ENCODE measurements at regions not wholly inside any gene's neighbourhood (a gene's known extent, or its start where the extent isn't known, plus 50 kb on each side); places are given as distances from the start of the nearest gene placed in this dataset.

- Histone ChIP-seq H2AFZ (no peak overlapping the region), H3K27ac (no peak overlapping the region), H3K9me2 (replicated peaks; ENCODE audit: insufficient read depth) (no peaks in the 10 kb centered on the region), H3K79me2 (no peaks in the 10 kb centered on the region), H3K4me1 (ENCODE audit: insufficient read depth) (no peaks in the 10 kb centered on the region), H4K20me1 (ENCODE audit: insufficient read depth, poor library complexity, severe bottlenecking) (no peaks in the 10 kb centered on the region), H3K4me2 (no peak overlapping the region), H3K4me3 (no peak overlapping the region), H3K9me3 (ENCODE audit: low read depth) (no peaks in the 10 kb centered on the region), H3K36me3 (replicated peaks; ENCODE audit: insufficient read depth, low read depth) (no peaks in the 10 kb centered on the region), H3K27me3 (no peaks in the 10 kb centered on the region)
- TF ChIP-seq EZH2phosphoT487 (IDR thresholded peaks at IDR 0.05; ENCODE audit: low read depth, severe bottlenecking, unreplicated experiment) (no peak), EZH2 (IDR thresholded peaks at IDR 0.05; ENCODE audit: borderline replicate concordance) (no peak), CTCF (IDR thresholded peaks at IDR 0.05; ENCODE audit: poor library complexity) (no peak)
- DNase-seq (ENCODE audit: low spot score): no peak
- WGBS (ENCODE audit: low lambda C conversion rate, missing lambda C conversion rate): 60% methylated on average over 3 of the region's 3 CpGs
Measured at GRCh38 chr1:65491472-65491871, 71.0 kb downstream of the LEPR start.

DNA sequence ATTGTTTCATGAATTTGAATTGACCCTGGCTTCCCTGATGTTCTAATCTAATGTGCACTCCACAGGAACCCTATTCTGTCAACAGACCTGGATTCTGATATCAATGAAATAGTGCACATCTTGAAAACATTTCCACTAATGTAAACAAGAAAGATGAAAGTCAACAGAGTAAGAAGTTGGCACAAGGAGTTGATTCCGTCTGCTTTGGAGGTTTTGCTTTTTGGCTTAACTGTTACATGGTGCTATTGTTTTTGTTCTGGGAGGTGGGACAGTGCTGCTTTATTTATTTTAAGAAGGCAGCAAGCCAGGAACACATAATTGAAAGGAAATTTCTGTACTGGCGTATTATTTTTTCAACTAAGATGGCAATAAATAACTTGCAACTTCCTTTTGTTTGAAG, 73.3 kb downstream of the LEPR start:
- Histone ChIP-seq H3K4me1 (ENCODE audit: insufficient read depth) (peaks cover 7% of the 10 kb centered on the region), H3K36me3 (replicated peaks; ENCODE audit: insufficient read depth, low read depth) (no peaks in the 10 kb centered on the region), H3K9me3 (ENCODE audit: low read depth) (no peaks in the 10 kb centered on the region), H3K79me2 (no peaks in the 10 kb centered on the region), H4K20me1 (ENCODE audit: insufficient read depth, poor library complexity, severe bottlenecking) (no peaks in the 10 kb centered on the region), H3K9me2 (replicated peaks; ENCODE audit: insufficient read depth) (no peaks in the 10 kb centered on the region), H3K4me3 (no peak overlapping the region), H3K27ac (no peak overlapping the region), H3K27me3 (no peaks in the 10 kb centered on the region), H2AFZ (no peak overlapping the region), H3K4me2 (no peak overlapping the region)
- no peak for TF ChIP-seq EZH2phosphoT487 (IDR thresholded peaks at IDR 0.05; ENCODE audit: low read depth, severe bottlenecking, unreplicated experiment)
- no peak for DNase-seq (ENCODE audit: low spot score)
- 45% methylated on average over 2 of the region's 2 CpGs for WGBS (ENCODE audit: low lambda C conversion rate, missing lambda C conversion rate)

DNA sequence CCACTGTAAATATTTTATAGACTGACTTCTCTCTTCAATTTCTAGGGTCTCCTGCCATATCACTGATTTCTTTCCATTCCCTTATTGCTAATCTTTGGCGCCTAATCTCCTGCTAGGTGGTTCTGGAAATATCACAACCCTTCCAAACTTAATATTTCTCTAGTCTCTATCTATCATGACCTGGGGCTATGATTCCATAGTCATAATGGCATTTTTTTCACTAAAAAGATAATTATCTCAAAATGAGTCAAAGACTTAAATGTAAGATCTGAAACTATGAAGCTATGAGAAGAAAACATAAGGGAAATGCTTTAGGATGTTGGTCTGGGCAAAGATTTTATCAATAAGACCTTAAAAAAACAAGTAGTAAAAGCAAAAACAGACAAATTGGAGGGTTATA, 74.2 kb downstream of the LEPR start:
- Histone ChIP-seq H3K4me1 (ENCODE audit: insufficient read depth) (peaks cover 7% of the 10 kb centered on the region), H4K20me1 (ENCODE audit: insufficient read depth, poor library complexity, severe bottlenecking) (no peaks in the 10 kb centered on the region), H3K9me3 (ENCODE audit: low read depth) (no peaks in the 10 kb centered on the region), H3K79me2 (no peaks in the 10 kb centered on the region), H2AFZ (no peak overlapping the region), H3K4me3 (no peak overlapping the region), H3K27me3 (no peaks in the 10 kb centered on the region), H3K27ac (no peak overlapping the region), H3K36me3 (replicated peaks; ENCODE audit: insufficient read depth, low read depth) (no peaks in the 10 kb centered on the region), H3K9me2 (replicated peaks; ENCODE audit: insufficient read depth) (no peaks in the 10 kb centered on the region), H3K4me2 (no peak overlapping the region)
- TF ChIP-seq EZH2phosphoT487 (IDR thresholded peaks at IDR 0.05; ENCODE audit: low read depth, severe bottlenecking, unreplicated experiment) (no peak), CTCF (IDR thresholded peaks at IDR 0.05; ENCODE audit: poor library complexity) (no peak), EZH2 (IDR thresholded peaks at IDR 0.05; ENCODE audit: borderline replicate concordance) (no peak)
- 95% methylated on average over 1 of the region's 1 CpG for WGBS (ENCODE audit: low lambda C conversion rate, missing lambda C conversion rate)
- no peak for DNase-seq (ENCODE audit: low spot score)

GRCh38 chr1:65495137-65495536, 74.7 kb downstream of the LEPR start:
- no peaks in the 10 kb centered on the region for H4K20me1 ChIP-seq (ENCODE audit: insufficient read depth, poor library complexity, severe bottlenecking)

More at GRCh38 chr1:65495137-65495536, 74.7 kb downstream of the LEPR start:
- H3K27me3 ChIP-seq: no peaks in the 10 kb centered on the region
- no peak overlapping the region for H3K27ac ChIP-seq
- peaks cover 7% of the 10 kb centered on the region for H3K4me1 ChIP-seq (ENCODE audit: insufficient read depth)
- DNase-seq (ENCODE audit: low spot score): no peak
- H3K4me3 ChIP-seq: no peak overlapping the region
- no peaks in the 10 kb centered on the region for H3K9me2 ChIP-seq (replicated peaks; ENCODE audit: insufficient read depth)
- H3K4me2 ChIP-seq: no peak overlapping the region
- H3K9me3 ChIP-seq (ENCODE audit: low read depth): no peaks in the 10 kb centered on the region
- WGBS (ENCODE audit: low lambda C conversion rate, missing lambda C conversion rate): 97% methylated on average over 1 of the region's 1 CpG
- H2AFZ ChIP-seq: no peak overlapping the region
- TF ChIP-seq EZH2phosphoT487 (IDR thresholded peaks at IDR 0.05; ENCODE audit: low read depth, severe bottlenecking, unreplicated experiment) (no peak), CTCF (IDR thresholded peaks at IDR 0.05; ENCODE audit: poor library complexity) (no peak), EZH2 (IDR thresholded peaks at IDR 0.05; ENCODE audit: borderline replicate concordance) (no peak)
- H3K79me2 ChIP-seq: no peaks in the 10 kb centered on the region
- no peaks in the 10 kb centered on the region for H3K36me3 ChIP-seq (replicated peaks; ENCODE audit: insufficient read depth, low read depth)

All from hepatocyte (in vitro differentiated cells).